ENCODE measurements at regions not wholly inside any gene's neighbourhood (a gene's known extent, or its start where the extent isn't known, plus 50 kb on each side); places are given as distances from the start of the nearest gene placed in this dataset.
A peak's percentile ranks its signal among the peaks of the same experiment; 100 is the strongest.

- no peak for DNase-seq
Measured at GRCh38 chr1:11338284-11338924, 65.4 kb downstream of the UBIAD1 start.

- peak; percentile 34 for DNase-seq
Measured at GRCh38 chr1:11339346-11340232, 66.6 kb downstream of the UBIAD1 start.

- no peak for DNase-seq
Measured at GRCh38 chr1:11340233-11340632, 67.2 kb downstream of the UBIAD1 start.

GRCh38 chr1:11341901-11342552 lies 69.0 kb downstream of the UBIAD1 start:
- DNase-seq = peak; percentile 67

GRCh38 chr1:11342621-11343032 lies 69.6 kb downstream of the UBIAD1 start:
- DNase-seq = peak; percentile 26

GRCh38 chr1:11345971-11346715 lies 73.1 kb downstream of the UBIAD1 start:
- DNase-seq = no peak

GRCh38 chr1:11350265-11350664 lies 77.3 kb downstream of the UBIAD1 start:
- DNase-seq = no peak

GRCh38 chr1:11352058-11352715 lies 79.2 kb downstream of the UBIAD1 start:
- no peak for DNase-seq

- no peak for DNase-seq
Measured at GRCh38 chr1:11352816-11353799, 80.1 kb downstream of the UBIAD1 start.

- no peak for DNase-seq
Measured at GRCh38 chr1:11354893-11355553, 82.0 kb downstream of the UBIAD1 start.

- DNase-seq = no peak
Measured at GRCh38 chr1:11355559-11356475, 82.8 kb downstream of the UBIAD1 start.

- no peak for DNase-seq
Measured at GRCh38 chr1:11357276-11357675, 84.3 kb downstream of the UBIAD1 start.

- no peak for DNase-seq
Measured at GRCh38 chr1:11358984-11359383, 86.0 kb downstream of the UBIAD1 start.

- DNase-seq = no peak
Measured at GRCh38 chr1:11362547-11363021, 89.6 kb downstream of the UBIAD1 start.

GRCh38 chr1:11364170-11364569 lies 91.2 kb downstream of the UBIAD1 start:
- DNase-seq = no peak

GRCh38 chr1:11365744-11366387 lies 92.9 kb downstream of the UBIAD1 start:
- DNase-seq = no peak

- no peak for DNase-seq
Measured at GRCh38 chr1:11373029-11373894, 100.3 kb downstream of the UBIAD1 start.

Measured in hindlimb muscle (tissue), 1 donor.